OCI-LY1 (cell line): ENCODE measurements at regions not wholly inside any gene's neighbourhood (a gene's known extent, or its start where the extent isn't known, plus 50 kb on each side); places are given as distances from the start of the nearest gene placed in this dataset.

Experiments used
- H2AFZ ChIP-seq: fragments of 200-600 bp; sonication (generic), shearing (Covaris generic); 2 replicates; pipeline ENCODE4 v1.6.0; 2014; ENCODE audit warnings: antibody characterized with exemption, mild to moderate bottlenecking, low read length
- H3F3A ChIP-seq: fragments of 200-600 bp; sonication (generic), shearing (Covaris generic); 2 replicates; pipeline ENCODE4 v1.6.0; 2014; ENCODE audit warnings: mild to moderate bottlenecking, antibody characterized with exemption, low read length, moderate library complexity; ENCODE audit not compliant: insufficient read depth
- H3K27ac ChIP-seq: fragments of 200-600 bp; sonication (generic); 2 replicates; pipeline ENCODE4 v1.5.1; 2014; ENCODE audit warnings: low read length, mixed run types, mild to moderate bottlenecking, low read depth; ENCODE audit not compliant: poor library complexity, severe bottlenecking
- H3K27me3 ChIP-seq: fragments of 200-600 bp; sonication (generic); 2 replicates; pipeline ENCODE4 v1.6.0; 2014; ENCODE audit warnings: antibody characterized with exemption, mild to moderate bottlenecking, low read length, moderate library complexity; ENCODE audit not compliant: insufficient read depth
- H3K36me3 ChIP-seq: fragments of 200-600 bp; sonication (generic); 2 replicates; pipeline ENCODE4 v1.6.1; 2014; ENCODE audit warnings: mild to moderate bottlenecking, antibody characterized with exemption, low read length, moderate library complexity, mixed read lengths; ENCODE audit not compliant: insufficient read depth
- H3K4me1 ChIP-seq: fragments of 200-600 bp; sonication (generic); 2 replicates; pipeline ENCODE4 v1.5.1; 2014; ENCODE audit warnings: mild to moderate bottlenecking, low read length, moderate library complexity; ENCODE audit not compliant: insufficient read depth, severe bottlenecking
- H3K4me2 ChIP-seq: fragments of 200-600 bp; sonication (generic), shearing (Covaris generic); 2 replicates; pipeline ENCODE4 v1.6.1; 2014; ENCODE audit warnings: low read length
- H3K4me3 ChIP-seq: fragments of 200-600 bp; sonication (generic); 2 replicates; pipeline ENCODE4 v1.5.1; 2014; ENCODE audit warnings: low read length, low read depth, mild to moderate bottlenecking, mixed read lengths; ENCODE audit not compliant: poor library complexity, severe bottlenecking
- H3K79me2 ChIP-seq: fragments of 200-600 bp; shearing (Covaris generic); 2 replicates; pipeline ENCODE4 v1.6.1; 2016; ENCODE audit warnings: mixed run types, low read length, mixed read lengths; ENCODE audit not compliant: insufficient read depth
- H3K9ac ChIP-seq: fragments of 200-600 bp; sonication (generic), shearing (Covaris generic); 2 replicates; pipeline ENCODE4 v1.6.1; 2014; ENCODE audit warnings: mild to moderate bottlenecking, low read length, mixed read lengths
- H3K9me2 ChIP-seq: fragments of 200-600 bp; sonication (generic), shearing (Covaris generic); 2 replicates; pipeline ENCODE4 v1.6.1; 2014; ENCODE audit warnings: low read depth, mild to moderate bottlenecking, low read length, mixed read lengths
- H3K9me3 ChIP-seq: fragments of 200-600 bp; shearing (Covaris generic); 2 replicates; pipeline ENCODE4 v1.6.1; 2014; ENCODE audit warnings: low read length, mixed read lengths
- H4K20me1 ChIP-seq: fragments of 200-600 bp; sonication (generic), shearing (Covaris generic); 2 replicates; pipeline ENCODE4 v1.6.0; 2016; ENCODE audit warnings: mild to moderate bottlenecking, low read length; ENCODE audit not compliant: insufficient read depth
- CTCF ChIP-seq: fragments of 200-600 bp; sonication (generic), shearing (Covaris generic); IDR thresholded peaks from 2 replicates; pipeline ENCODE4 v1.5.1; 2017; ENCODE audit warnings: mild to moderate bottlenecking, antibody characterized with exemption, low read length, moderate library complexity, mixed read lengths
- EZH2 ChIP-seq: fragments of 200-600 bp; sonication (generic), shearing (Covaris generic); IDR thresholded peaks from 2 replicates; pipeline ENCODE4 v1.8.0; 2017; ENCODE audit warnings: borderline replicate concordance, mixed run types, mild to moderate bottlenecking, antibody characterized with exemption, low read length, moderate library complexity, mixed read lengths

- H2AFZ ChIP-seq = no peak overlapping the region
- H4K20me1 ChIP-seq = no peaks in the 10 kb centered on the region
- no peaks in the 10 kb centered on the region for H3K9me3 ChIP-seq
- no peaks in the 10 kb centered on the region for H3K27me3 ChIP-seq
- H3K36me3 ChIP-seq = no peaks in the 10 kb centered on the region
- no peaks in the 10 kb centered on the region for H3K79me2 ChIP-seq
- H3K4me2 ChIP-seq = no peak overlapping the region
- H3K9me2 ChIP-seq = no peaks in the 10 kb centered on the region
- H3F3A ChIP-seq = no peaks in the 10 kb centered on the region
- H3K27ac ChIP-seq = no peak overlapping the region
- TF ChIP-seq EZH2 (no peak), CTCF (no peak)
- no peaks in the 10 kb centered on the region for H3K4me1 ChIP-seq
- H3K9ac ChIP-seq = no peak overlapping the region
- H3K4me3 ChIP-seq = no peak overlapping the region
Measured at GRCh38 chr18:997499-997898, 92.8 kb downstream of the ADCYAP1 start.

GRCh38 chr18:998936-999335 lies 94.3 kb downstream of the ADCYAP1 start:
- Histone ChIP-seq H3K4me1 (no peaks in the 10 kb centered on the region), H3K27me3 (no peaks in the 10 kb centered on the region), H3K36me3 (no peaks in the 10 kb centered on the region), H4K20me1 (no peaks in the 10 kb centered on the region), H3K4me2 (no peak overlapping the region), H3K79me2 (no peaks in the 10 kb centered on the region), H2AFZ (no peak overlapping the region), H3K9me2 (no peaks in the 10 kb centered on the region), H3K9me3 (no peaks in the 10 kb centered on the region), H3F3A (no peaks in the 10 kb centered on the region), H3K4me3 (no peak overlapping the region), H3K9ac (no peak overlapping the region), H3K27ac (no peak overlapping the region)
- no peak for TF ChIP-seq CTCF
- TF ChIP-seq EZH2 = no peak

- Histone ChIP-seq H3K9me3 (no peaks in the 10 kb centered on the region), H2AFZ (no peak overlapping the region), H3K9me2 (no peaks in the 10 kb centered on the region), H3K9ac (no peak overlapping the region), H3K27me3 (no peaks in the 10 kb centered on the region), H3K4me2 (no peak overlapping the region), H3F3A (no peaks in the 10 kb centered on the region), H3K79me2 (no peaks in the 10 kb centered on the region), H3K4me1 (no peaks in the 10 kb centered on the region), H3K27ac (no peak overlapping the region), H3K36me3 (no peaks in the 10 kb centered on the region), H3K4me3 (no peak overlapping the region), H4K20me1 (no peaks in the 10 kb centered on the region)
- no peak for TF ChIP-seq CTCF
- TF ChIP-seq EZH2 = no peak
Measured at GRCh38 chr18:1002653-1003178, 98.0 kb downstream of the ADCYAP1 start.
